Right lobe of liver (tissue), 6 donors: ENCODE measurements at regions not wholly inside any gene's neighbourhood (a gene's known extent, or its start where the extent isn't known, plus 50 kb on each side); places are given as distances from the start of the nearest gene placed in this dataset.

ENCODE experiments used
- ATAC-seq, 4 donors: fragments of 200-7000 bp; cut with Tn5 transposase; one replicate each; pipeline ENCODE4 v1.9.1; 2020; ENCODE audit warnings: mild to moderate bottlenecking in 4 of 4, moderate library complexity in 4 of 4
- DNase-seq, 3 donors: peaks; one replicate each; pipeline ENCODE4 v3.0.0-alpha.2; 2020
- H3K27ac ChIP-seq, 3 donors: fragments of 200-600 bp; one replicate each; pipeline ENCODE4 v1.8.0; 2022
- H3K27me3 ChIP-seq, 2 donors: fragments of 200-600 bp; one replicate each; pipeline ENCODE4 v1.8.0; 2022
- H3K36me3 ChIP-seq, 4 donors: fragments of 200-600 bp; sonication (generic) in 1 of 4; one replicate each; pipeline versions ENCODE4 v1.5.1 to v1.8.0; 2017 to 2022; ENCODE audit warnings: control low read depth in 1 of 4
- H3K4me1 ChIP-seq, 4 donors: fragments of 200-600 bp; sonication (generic) in 1 of 4; one replicate each; pipeline versions ENCODE4 v1.5.1 to v1.8.0; 2017 to 2022; ENCODE audit warnings: control low read depth in 1 of 4
- H3K4me3 ChIP-seq, 3 donors: fragments of 200-600 bp; one replicate each; pipeline ENCODE4 v1.8.0; 2022
- H3K9me3 ChIP-seq, 4 donors: fragments of 200-600 bp; sonication (generic) in 1 of 4; one replicate each; pipeline versions ENCODE4 v1.5.1 to v1.8.0; 2017 to 2022; ENCODE audit warnings: control low read depth in 1 of 4
- POLR2A ChIP-seq: fragments of 450-650 bp; IDR thresholded peaks from one replicate; pipeline ENCODE4 v1.6.1; 2017; ENCODE audit warnings: antibody characterized with exemption, mild to moderate bottlenecking
- WGBS: methylation state at CpG from one replicate; pipeline ENCODE4 v1.1.6; 2018; ENCODE audit warnings: low coverage, low lambda C conversion rate; ENCODE audit not compliant: insufficient coverage; ENCODE audit errors: missing lambda C conversion rate; 5-methylcytosine and 5-hydroxymethylcytosine counted together
- intact Hi-C, 2 donors: fragments of 100-400 bp; cut with DNase I; formaldehyde crosslinking; loops; one replicate each; pipeline versions ENCODE4 v1.11.2 to v1.14.1; 2022
- TF ChIP-seq, protein P1 (sequence below), 4 donors: fragments of 200-600 bp in 3 of 4; fragments of 450-650 bp in 1 of 4; IDR thresholded peaks; one replicate each; pipeline versions ENCODE4 v1.5.1 to v1.8.0; 2016 to 2022; ENCODE audit warnings: antibody characterized with exemption in 4 of 4, mild to moderate bottlenecking in 2 of 4
- donor health status: DM: no; HTN: yes; CAD: no.
- donor health status: DM: no; HTN: no; CAD: no.
- donor health status: DM: no; HTN: no; CAD: no.
- donor health status: DM: no; HTN: yes; CAD: no.
- donor health status: DM: no; HTN: yes; CAD: no.

DNA sequence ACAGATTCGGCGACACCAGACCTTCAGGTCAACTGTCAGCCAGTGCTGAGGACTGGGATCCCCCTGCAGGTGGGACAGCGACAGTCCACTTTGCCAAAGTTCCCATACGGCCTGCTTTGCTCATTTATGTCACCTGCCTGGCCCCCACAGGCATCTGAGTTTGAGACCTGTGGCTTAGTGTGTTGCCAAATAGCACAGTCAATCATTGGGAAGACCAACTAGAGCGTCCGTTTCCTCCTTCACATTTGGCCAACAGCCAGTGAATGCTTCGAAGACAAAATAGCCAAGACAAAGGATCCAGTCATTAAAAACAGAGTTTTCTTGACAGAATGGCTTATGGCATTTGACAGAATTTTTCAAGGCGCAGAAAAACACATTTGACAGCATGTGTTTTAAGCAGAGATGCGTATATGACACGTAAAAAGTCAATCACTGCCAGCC is 113.8 kb downstream of the ABCC12 start:
- TF ChIP-seq, protein P1, sequence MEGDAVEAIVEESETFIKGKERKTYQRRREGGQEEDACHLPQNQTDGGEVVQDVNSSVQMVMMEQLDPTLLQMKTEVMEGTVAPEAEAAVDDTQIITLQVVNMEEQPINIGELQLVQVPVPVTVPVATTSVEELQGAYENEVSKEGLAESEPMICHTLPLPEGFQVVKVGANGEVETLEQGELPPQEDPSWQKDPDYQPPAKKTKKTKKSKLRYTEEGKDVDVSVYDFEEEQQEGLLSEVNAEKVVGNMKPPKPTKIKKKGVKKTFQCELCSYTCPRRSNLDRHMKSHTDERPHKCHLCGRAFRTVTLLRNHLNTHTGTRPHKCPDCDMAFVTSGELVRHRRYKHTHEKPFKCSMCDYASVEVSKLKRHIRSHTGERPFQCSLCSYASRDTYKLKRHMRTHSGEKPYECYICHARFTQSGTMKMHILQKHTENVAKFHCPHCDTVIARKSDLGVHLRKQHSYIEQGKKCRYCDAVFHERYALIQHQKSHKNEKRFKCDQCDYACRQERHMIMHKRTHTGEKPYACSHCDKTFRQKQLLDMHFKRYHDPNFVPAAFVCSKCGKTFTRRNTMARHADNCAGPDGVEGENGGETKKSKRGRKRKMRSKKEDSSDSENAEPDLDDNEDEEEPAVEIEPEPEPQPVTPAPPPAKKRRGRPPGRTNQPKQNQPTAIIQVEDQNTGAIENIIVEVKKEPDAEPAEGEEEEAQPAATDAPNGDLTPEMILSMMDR (IDR thresholded peaks at IDR 0.05), result no peak
- no peak for TF ChIP-seq POLR2A
- DNase-seq, result no peak
- no peak for ATAC-seq
- intact Hi-C loops, result no loop called here
- no peak overlapping the region for H3K4me3 ChIP-seq
- no peaks in the 10 kb centered on the region for H3K36me3 ChIP-seq
- H3K4me1 ChIP-seq, result no peaks in the 10 kb centered on the region
- no peaks in the 10 kb centered on the region for H3K9me3 ChIP-seq
- no peaks in the 10 kb centered on the region for H3K27me3 ChIP-seq
- H3K27ac ChIP-seq, result no peak overlapping the region
- WGBS, result 49% methylated on average over 9 of the region's 10 CpGs

DNA sequence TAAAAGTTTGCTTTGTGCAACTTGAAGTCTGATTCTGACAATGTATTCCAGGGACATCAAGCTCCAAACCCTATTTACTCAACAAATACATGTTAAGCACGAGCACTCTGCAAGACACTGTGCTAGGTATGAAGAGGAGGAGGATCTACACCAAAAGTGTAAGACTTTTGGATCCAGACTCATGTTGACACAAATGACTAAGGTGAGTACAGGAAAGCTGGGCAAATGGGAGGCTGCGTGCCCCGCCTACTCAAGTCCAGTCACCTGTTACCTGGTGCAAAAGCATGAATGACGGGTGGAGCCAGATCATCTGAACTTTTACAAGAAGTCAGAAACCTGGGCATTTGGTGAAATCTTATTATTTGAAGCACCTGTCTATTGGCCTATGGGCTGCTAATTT is 120.7 kb downstream of the ABCC12 start:
- ATAC-seq, result no peak
- intact Hi-C loops, result no loop called here

DNA sequence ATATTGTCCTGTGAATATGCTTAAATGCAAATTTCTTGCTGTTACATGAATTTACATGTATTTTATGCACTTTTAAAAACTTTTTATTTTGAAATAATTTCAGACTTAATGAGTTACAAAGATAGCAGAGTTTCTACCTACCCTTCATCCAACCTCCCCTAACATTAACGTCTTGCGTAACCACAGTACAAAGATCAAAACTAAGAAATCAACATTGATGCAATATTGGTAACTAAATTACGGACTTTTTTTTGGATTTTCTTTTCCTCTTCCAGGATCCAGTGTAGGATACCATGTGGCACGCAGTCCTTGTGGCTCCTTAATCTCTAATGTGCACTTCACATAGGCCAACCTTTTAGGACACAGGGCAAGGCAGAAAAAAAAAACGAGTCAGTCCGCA is 124.9 kb downstream of the ABCC12 start:
- H3K27me3 ChIP-seq, result no peaks in the 10 kb centered on the region
- WGBS, result 59% methylated on average over 6 of the region's 6 CpGs
- no peaks in the 10 kb centered on the region for H3K4me1 ChIP-seq
- ATAC-seq, result no peak
- no peak overlapping the region for H3K4me3 ChIP-seq
- H3K9me3 ChIP-seq, result no peaks in the 10 kb centered on the region
- no peak for DNase-seq
- intact Hi-C loops, result no loop called here
- H3K27ac ChIP-seq, result no peak overlapping the region
- TF ChIP-seq, protein P1 (IDR thresholded peaks at IDR 0.05), result no peak
- no peak for TF ChIP-seq POLR2A
- H3K36me3 ChIP-seq, result no peaks in the 10 kb centered on the region

More for the DNA sequence above, 120.7 kb downstream of the ABCC12 start:
- H3K36me3 ChIP-seq, result no peaks in the 10 kb centered on the region
- H3K9me3 ChIP-seq, result no peaks in the 10 kb centered on the region
- no peak overlapping the region for H3K4me3 ChIP-seq
- WGBS, result 47% methylated on average over 4 of the region's 4 CpGs
- TF ChIP-seq, protein P1 (IDR thresholded peaks at IDR 0.05), result no peak
- no peak for TF ChIP-seq POLR2A
- DNase-seq, result no peak
- H3K27ac ChIP-seq, result no peak overlapping the region
- H3K4me1 ChIP-seq, result no peaks in the 10 kb centered on the region
- no peaks in the 10 kb centered on the region for H3K27me3 ChIP-seq

DNA sequence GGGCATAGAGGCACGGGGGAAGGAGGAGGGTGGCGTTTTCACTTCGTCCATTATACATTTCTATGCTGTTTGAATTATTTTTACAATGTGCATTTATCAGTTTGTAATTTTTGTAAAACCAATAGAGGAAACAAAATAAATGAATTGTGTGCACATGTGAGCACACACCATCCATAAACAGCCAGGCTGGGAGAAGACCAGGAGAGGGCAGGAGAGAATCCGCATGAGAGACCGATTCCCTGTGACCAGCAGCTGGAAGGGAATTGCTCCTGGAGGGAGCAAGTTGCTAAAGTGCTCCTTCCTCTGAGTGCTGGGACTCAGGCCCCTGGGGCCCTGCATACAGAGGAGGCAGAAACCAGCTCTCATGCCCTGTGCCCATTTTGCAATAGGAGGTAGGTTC is 126.0 kb downstream of the ABCC12 start:
- H3K9me3 ChIP-seq, result no peaks in the 10 kb centered on the region
- no peaks in the 10 kb centered on the region for H3K36me3 ChIP-seq
- H3K27ac ChIP-seq, result no peak overlapping the region
- TF ChIP-seq, protein P1 (IDR thresholded peaks at IDR 0.05), result no peak
- H3K27me3 ChIP-seq, result no peaks in the 10 kb centered on the region
- H3K4me3 ChIP-seq, result no peak overlapping the region
- intact Hi-C loops, result no loop called here
- DNase-seq (no peak), ATAC-seq (no peak)
- H3K4me1 ChIP-seq, result no peaks in the 10 kb centered on the region
- 60% methylated on average over 5 of the region's 5 CpGs for WGBS

DNA sequence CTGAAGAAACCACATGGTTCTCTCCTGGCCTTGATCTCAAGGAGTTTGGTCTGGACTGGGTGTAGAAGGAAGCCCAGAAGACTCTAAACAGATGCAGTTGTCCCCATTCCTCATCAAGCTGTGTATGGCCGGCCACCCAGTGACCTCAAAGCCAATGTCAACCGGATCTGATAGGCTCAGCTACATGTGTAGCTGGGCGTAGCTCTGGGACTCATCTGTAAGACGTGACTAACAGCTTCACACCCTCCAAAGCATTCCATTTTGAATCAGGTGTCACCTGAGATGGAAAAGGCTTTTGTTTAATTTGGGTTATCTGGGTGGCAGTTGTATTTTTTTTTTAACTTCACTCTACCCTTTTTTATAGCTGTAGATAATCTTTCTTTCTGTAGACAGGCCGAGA is 130.4 kb downstream of the ABCC12 start:
- no peak for TF ChIP-seq POLR2A
- TF ChIP-seq, protein P1 (IDR thresholded peaks at IDR 0.05), result no peak
- WGBS, result 60% methylated on average over 5 of the region's 5 CpGs
- no peak overlapping the region for H3K27ac ChIP-seq
- H3K9me3 ChIP-seq, result no peaks in the 10 kb centered on the region
- no peaks in the 10 kb centered on the region for H3K36me3 ChIP-seq
- intact Hi-C loops, result no loop called here
- H3K27me3 ChIP-seq, result no peaks in the 10 kb centered on the region
- DNase-seq (no peak), ATAC-seq (no peak)
- H3K4me1 ChIP-seq, result no peaks in the 10 kb centered on the region
- H3K4me3 ChIP-seq, result no peak overlapping the region
